NCI-H2196 treated with DMSO at 0.1 percent for 48 hours (cell line): ENCODE measurements at regions not wholly inside any gene's neighbourhood (a gene's known extent, or its start where the extent isn't known, plus 50 kb on each side); places are given as distances from the start of the nearest gene placed in this dataset.

ENCODE experiments used
- DNase-seq: peaks from one replicate; lab custom pipeline; 2025; ENCODE audit not compliant: unreplicated experiment; lab: John Stamatoyannopoulos, UW

- no peak for DNase-seq
These were observed 310.1 kb downstream of the PRL start for GRCh38 chr6:21986703-21987102.

- no peak for DNase-seq
These were observed 309.3 kb downstream of the PRL start for GRCh38 chr6:21987501-21987957.

GRCh38 chr6:21990577-21990976 is 306.3 kb downstream of the PRL start:
- no peak for DNase-seq

GRCh38 chr6:21992178-21992967 is 304.5 kb downstream of the PRL start:
- DNase-seq, result no peak

GRCh38 chr6:21993841-21994240 is 303.0 kb downstream of the PRL start:
- no peak for DNase-seq

GRCh38 chr6:21994821-21995220 is 302.0 kb downstream of the PRL start:
- DNase-seq, result no peak

GRCh38 chr6:21995318-21995717 is 301.5 kb downstream of the PRL start:
- no peak for DNase-seq

- no peak for DNase-seq
These were observed 300.3 kb downstream of the PRL start for GRCh38 chr6:21996425-21997118.

GRCh38 chr6:21997119-21998037 is 299.5 kb downstream of the PRL start:
- DNase-seq, result no peak

- DNase-seq, result no peak
These were observed 298.3 kb downstream of the PRL start for GRCh38 chr6:21998582-21998981.

- no peak for DNase-seq
These were observed 297.8 kb downstream of the PRL start for GRCh38 chr6:21999012-21999528.

- no peak for DNase-seq
These were observed 297.1 kb downstream of the PRL start for GRCh38 chr6:21999741-22000140.

GRCh38 chr6:22001396-22002027 is 295.3 kb downstream of the PRL start:
- no peak for DNase-seq

GRCh38 chr6:22003287-22003686 is 293.5 kb downstream of the PRL start:
- no peak for DNase-seq

- no peak for DNase-seq
These were observed 290.0 kb downstream of the PRL start for GRCh38 chr6:22006795-22007194.

- DNase-seq, result no peak
These were observed 289.4 kb downstream of the PRL start for GRCh38 chr6:22007469-22007868.

- no peak for DNase-seq
These were observed 288.5 kb downstream of the PRL start for GRCh38 chr6:22008248-22008836.

- DNase-seq, result no peak
These were observed 286.7 kb downstream of the PRL start for GRCh38 chr6:22010102-22010501.

- DNase-seq, result no peak
These were observed 281.6 kb downstream of the PRL start for GRCh38 chr6:22015216-22015615.

GRCh38 chr6:22015944-22016343 is 280.9 kb downstream of the PRL start:
- no peak for DNase-seq
